ENCODE measurements at regions not wholly inside any gene's neighbourhood (a gene's known extent, or its start where the extent isn't known, plus 50 kb on each side); places are given as distances from the start of the nearest gene placed in this dataset.

- TF ChIP-seq TCF7 (IDR thresholded peaks at IDR 0.05; ENCODE audit: borderline replicate concordance) (no peak), FOXK2 (IDR thresholded peaks at IDR 0.05) (no peak)
Measured at GRCh38 chr18:30451981-30452380, 590.6 kb downstream of the DSC3 start.
